ENCODE measurements at regions not wholly inside any gene's neighbourhood (a gene's known extent, or its start where the extent isn't known, plus 50 kb on each side); places are given as distances from the start of the nearest gene placed in this dataset.

DNA sequence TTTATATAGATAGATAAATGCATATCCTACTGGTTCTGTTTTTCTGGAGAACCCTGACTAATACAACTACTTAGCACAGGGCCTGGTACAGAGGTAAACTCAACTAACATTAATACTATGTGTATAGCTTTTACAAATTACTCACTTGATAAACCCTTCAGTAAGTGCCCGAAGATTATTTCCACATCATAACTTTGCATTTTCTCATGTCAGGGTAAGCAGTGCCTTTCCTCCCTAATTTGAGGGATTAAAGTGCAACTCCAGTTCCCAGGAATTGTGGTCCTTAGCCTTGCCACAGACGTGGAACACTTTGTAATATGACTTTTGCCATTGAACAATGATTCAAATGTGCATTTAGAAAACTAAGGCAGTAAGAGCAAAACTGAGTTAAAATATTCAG is 147.5 kb upstream of the SMLR1 start:
- 64% methylated on average over 2 of the region's 2 CpGs for WGBS (ENCODE audit: low lambda C conversion rate, missing lambda C conversion rate)
- Histone ChIP-seq H2AFZ (no peak overlapping the region), H3K36me3 (replicated peaks; ENCODE audit: insufficient read depth, low read depth) (no peaks in the 10 kb centered on the region), H3K9me2 (replicated peaks; ENCODE audit: insufficient read depth) (no peaks in the 10 kb centered on the region), H3K27me3 (no peaks in the 10 kb centered on the region), H3K27ac (no peak overlapping the region), H3K9me3 (ENCODE audit: low read depth) (no peaks in the 10 kb centered on the region), H3K4me2 (no peak overlapping the region), H4K20me1 (ENCODE audit: insufficient read depth, poor library complexity, severe bottlenecking) (no peaks in the 10 kb centered on the region), H3K4me3 (no peak overlapping the region), H3K4me1 (ENCODE audit: insufficient read depth) (no peaks in the 10 kb centered on the region), H3K79me2 (no peaks in the 10 kb centered on the region)
- DNase-seq (ENCODE audit: low spot score), result no peak
- TF ChIP-seq EZH2 (IDR thresholded peaks at IDR 0.05; ENCODE audit: borderline replicate concordance) (no peak), EZH2phosphoT487 (IDR thresholded peaks at IDR 0.05; ENCODE audit: low read depth, severe bottlenecking, unreplicated experiment) (no peak)
- TF ChIP-seq, protein P1, sequence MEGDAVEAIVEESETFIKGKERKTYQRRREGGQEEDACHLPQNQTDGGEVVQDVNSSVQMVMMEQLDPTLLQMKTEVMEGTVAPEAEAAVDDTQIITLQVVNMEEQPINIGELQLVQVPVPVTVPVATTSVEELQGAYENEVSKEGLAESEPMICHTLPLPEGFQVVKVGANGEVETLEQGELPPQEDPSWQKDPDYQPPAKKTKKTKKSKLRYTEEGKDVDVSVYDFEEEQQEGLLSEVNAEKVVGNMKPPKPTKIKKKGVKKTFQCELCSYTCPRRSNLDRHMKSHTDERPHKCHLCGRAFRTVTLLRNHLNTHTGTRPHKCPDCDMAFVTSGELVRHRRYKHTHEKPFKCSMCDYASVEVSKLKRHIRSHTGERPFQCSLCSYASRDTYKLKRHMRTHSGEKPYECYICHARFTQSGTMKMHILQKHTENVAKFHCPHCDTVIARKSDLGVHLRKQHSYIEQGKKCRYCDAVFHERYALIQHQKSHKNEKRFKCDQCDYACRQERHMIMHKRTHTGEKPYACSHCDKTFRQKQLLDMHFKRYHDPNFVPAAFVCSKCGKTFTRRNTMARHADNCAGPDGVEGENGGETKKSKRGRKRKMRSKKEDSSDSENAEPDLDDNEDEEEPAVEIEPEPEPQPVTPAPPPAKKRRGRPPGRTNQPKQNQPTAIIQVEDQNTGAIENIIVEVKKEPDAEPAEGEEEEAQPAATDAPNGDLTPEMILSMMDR (IDR thresholded peaks at IDR 0.05; ENCODE audit: poor library complexity), result no peak

DNA sequence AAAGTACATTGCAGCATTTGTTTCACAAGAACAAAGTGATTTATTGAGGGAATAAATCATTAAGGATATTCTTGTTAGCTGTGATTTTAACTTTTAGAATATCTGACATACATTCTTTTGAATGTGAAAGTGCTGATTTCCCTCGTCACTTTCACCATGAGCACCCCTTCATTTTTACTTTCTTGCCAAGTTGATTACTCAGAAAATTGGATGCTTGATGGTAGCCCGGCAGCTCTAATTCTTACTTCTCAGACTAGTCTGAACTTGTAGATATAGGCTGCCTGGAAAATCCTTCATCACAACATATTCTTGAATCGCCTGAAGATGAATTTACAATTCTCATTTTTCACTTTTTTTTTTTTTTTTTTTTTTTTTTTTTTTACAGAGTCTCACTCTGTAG is 147.1 kb upstream of the SMLR1 start:
- Histone ChIP-seq H3K9me2 (replicated peaks; ENCODE audit: insufficient read depth) (no peaks in the 10 kb centered on the region), H3K4me1 (ENCODE audit: insufficient read depth) (no peaks in the 10 kb centered on the region), H3K79me2 (no peaks in the 10 kb centered on the region), H3K36me3 (replicated peaks; ENCODE audit: insufficient read depth, low read depth) (no peaks in the 10 kb centered on the region), H3K9me3 (ENCODE audit: low read depth) (no peaks in the 10 kb centered on the region), H4K20me1 (ENCODE audit: insufficient read depth, poor library complexity, severe bottlenecking) (no peaks in the 10 kb centered on the region), H3K27me3 (no peaks in the 10 kb centered on the region), H3K4me2 (no peak overlapping the region), H2AFZ (no peak overlapping the region), H3K27ac (no peak overlapping the region), H3K4me3 (no peak overlapping the region)
- 69% methylated on average over 3 of the region's 3 CpGs for WGBS (ENCODE audit: low lambda C conversion rate, missing lambda C conversion rate)
- no peak for DNase-seq (ENCODE audit: low spot score)
- TF ChIP-seq EZH2phosphoT487 (IDR thresholded peaks at IDR 0.05; ENCODE audit: low read depth, severe bottlenecking, unreplicated experiment) (no peak), EZH2 (IDR thresholded peaks at IDR 0.05; ENCODE audit: borderline replicate concordance) (no peak)
- TF ChIP-seq, protein P1 (IDR thresholded peaks at IDR 0.05; ENCODE audit: poor library complexity), result no peak

DNA sequence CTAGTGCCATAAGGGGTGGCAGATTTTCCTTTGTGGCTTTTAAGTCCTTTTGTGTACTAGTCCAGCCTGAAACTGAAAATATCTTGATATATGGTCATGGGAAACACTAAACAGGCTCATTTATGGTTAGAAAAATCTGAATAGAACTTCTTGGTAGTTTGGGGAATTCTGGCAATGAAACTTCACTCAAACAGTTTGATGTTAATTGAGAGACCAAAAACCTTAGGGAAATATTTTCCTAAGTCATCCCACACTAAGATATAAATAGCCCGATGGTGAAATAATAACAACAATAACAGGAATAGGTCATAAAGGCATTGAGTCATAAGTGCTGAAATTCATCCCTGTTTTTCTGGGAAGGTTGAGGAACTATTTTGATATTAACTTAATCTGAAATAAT is 146.2 kb upstream of the SMLR1 start:
- no peaks in the 10 kb centered on the region for H3K36me3 ChIP-seq (replicated peaks; ENCODE audit: insufficient read depth, low read depth)
- H3K27me3 ChIP-seq, result no peaks in the 10 kb centered on the region
- no peaks in the 10 kb centered on the region for H4K20me1 ChIP-seq (ENCODE audit: insufficient read depth, poor library complexity, severe bottlenecking)
- H3K27ac ChIP-seq, result no peak overlapping the region
- H3K4me1 ChIP-seq (ENCODE audit: insufficient read depth), result no peaks in the 10 kb centered on the region
- no peak overlapping the region for H3K4me3 ChIP-seq
- H3K4me2 ChIP-seq, result no peak overlapping the region
- no peak for DNase-seq (ENCODE audit: low spot score)
- no peaks in the 10 kb centered on the region for H3K79me2 ChIP-seq
- H3K9me3 ChIP-seq (ENCODE audit: low read depth), result no peaks in the 10 kb centered on the region
- no peak overlapping the region for H2AFZ ChIP-seq
- TF ChIP-seq EZH2 (IDR thresholded peaks at IDR 0.05; ENCODE audit: borderline replicate concordance) (no peak), EZH2phosphoT487 (IDR thresholded peaks at IDR 0.05; ENCODE audit: low read depth, severe bottlenecking, unreplicated experiment) (no peak)
- TF ChIP-seq, protein P1 (IDR thresholded peaks at IDR 0.05; ENCODE audit: poor library complexity), result no peak
- 76% methylated on average over 1 of the region's 1 CpG for WGBS (ENCODE audit: low lambda C conversion rate, missing lambda C conversion rate)
- no peaks in the 10 kb centered on the region for H3K9me2 ChIP-seq (replicated peaks; ENCODE audit: insufficient read depth)

DNA sequence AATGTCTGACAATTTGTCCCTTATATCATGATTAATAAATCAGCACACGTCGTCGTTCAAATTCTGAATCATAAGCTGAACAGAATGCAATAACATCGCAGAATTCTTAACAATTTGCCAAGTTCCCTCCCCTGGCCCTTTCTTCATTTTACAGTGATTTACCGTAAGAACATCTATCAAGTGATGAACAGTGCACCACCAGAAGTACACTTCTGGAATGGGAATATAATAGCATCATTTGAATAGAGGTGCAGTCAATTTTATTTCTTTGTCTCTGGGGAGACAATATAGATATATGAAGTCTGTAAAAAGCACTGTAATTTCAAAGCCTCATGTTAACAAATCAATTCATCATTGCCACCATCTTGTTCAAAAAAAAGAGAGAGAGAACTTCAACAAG is 145.1 kb upstream of the SMLR1 start:
- 92% methylated on average over 5 of the region's 5 CpGs for WGBS (ENCODE audit: low lambda C conversion rate, missing lambda C conversion rate)
- Histone ChIP-seq H3K36me3 (replicated peaks; ENCODE audit: insufficient read depth, low read depth) (no peaks in the 10 kb centered on the region), H3K4me1 (ENCODE audit: insufficient read depth) (no peaks in the 10 kb centered on the region), H3K4me2 (no peak overlapping the region), H3K27me3 (no peaks in the 10 kb centered on the region), H2AFZ (no peak overlapping the region), H3K9me2 (replicated peaks; ENCODE audit: insufficient read depth) (no peaks in the 10 kb centered on the region), H3K4me3 (no peak overlapping the region), H3K9me3 (ENCODE audit: low read depth) (no peaks in the 10 kb centered on the region), H3K27ac (no peak overlapping the region), H4K20me1 (ENCODE audit: insufficient read depth, poor library complexity, severe bottlenecking) (no peaks in the 10 kb centered on the region), H3K79me2 (no peaks in the 10 kb centered on the region)
- no peak for DNase-seq (ENCODE audit: low spot score)
- no peak for TF ChIP-seq EZH2phosphoT487 (IDR thresholded peaks at IDR 0.05; ENCODE audit: low read depth, severe bottlenecking, unreplicated experiment)
- no peak for TF ChIP-seq EZH2 (IDR thresholded peaks at IDR 0.05; ENCODE audit: borderline replicate concordance)
